OCI-LY1 (cell line): ENCODE measurements at regions not wholly inside any gene's neighbourhood (a gene's known extent, or its start where the extent isn't known, plus 50 kb on each side); places are given as distances from the start of the nearest gene placed in this dataset.

Source experiments
- CTCF ChIP-seq: fragments of 200-600 bp; sonication (generic), shearing (Covaris generic); IDR thresholded peaks from 2 replicates; pipeline ENCODE4 v1.5.1; 2017; ENCODE audit warnings: mild to moderate bottlenecking, antibody characterized with exemption, low read length, moderate library complexity, mixed read lengths
- EZH2 ChIP-seq: fragments of 200-600 bp; sonication (generic), shearing (Covaris generic); IDR thresholded peaks from 2 replicates; pipeline ENCODE4 v1.8.0; 2017; ENCODE audit warnings: borderline replicate concordance, mixed run types, mild to moderate bottlenecking, antibody characterized with exemption, low read length, moderate library complexity, mixed read lengths

GRCh38 chr13:53890696-53891095, 862.1 kb downstream of the OLFM4 start:
- TF ChIP-seq CTCF (no peak), EZH2 (no peak)
